HG02759 (cell line): ENCODE measurements at regions not wholly inside any gene's neighbourhood (a gene's known extent, or its start where the extent isn't known, plus 50 kb on each side); places are given as distances from the start of the nearest gene placed in this dataset.
"Not testable (repeated sequence)": the region's sequence is repeated elsewhere in the genome, so short reads cannot be mapped to it uniquely, and the experiment has no call there.

Experiments used
- ATAC-seq: cut with Tn5 transposase; IDR thresholded peaks from one replicate; pipeline ENCODE4 v1.9.1; 2021; ENCODE audit warnings: mild to moderate bottlenecking, moderate library complexity; ENCODE audit not compliant: unreplicated experiment

GRCh38 chrX:106493210-106493816, 118.5 kb upstream of the RADX start:
- not testable (repeated sequence) for ATAC-seq

- ATAC-seq = no peak
These were observed 112.3 kb upstream of the RADX start for GRCh38 chrX:106499473-106499872.

GRCh38 chrX:106510713-106511403, 100.9 kb upstream of the RADX start:
- ATAC-seq = no peak
